HT1080 (cell line): ENCODE measurements at regions not wholly inside any gene's neighbourhood (a gene's known extent, or its start where the extent isn't known, plus 50 kb on each side); places are given as distances from the start of the nearest gene placed in this dataset.
"Not testable (repeated sequence)": the region's sequence is repeated elsewhere in the genome, so short reads cannot be mapped to it uniquely, and the experiment has no call there.

Source experiments
- DNase-seq: peaks from one replicate; pipeline ENCODE4 v3.0.0-alpha.2; 2015; ENCODE audit warnings: low read depth

DNA sequence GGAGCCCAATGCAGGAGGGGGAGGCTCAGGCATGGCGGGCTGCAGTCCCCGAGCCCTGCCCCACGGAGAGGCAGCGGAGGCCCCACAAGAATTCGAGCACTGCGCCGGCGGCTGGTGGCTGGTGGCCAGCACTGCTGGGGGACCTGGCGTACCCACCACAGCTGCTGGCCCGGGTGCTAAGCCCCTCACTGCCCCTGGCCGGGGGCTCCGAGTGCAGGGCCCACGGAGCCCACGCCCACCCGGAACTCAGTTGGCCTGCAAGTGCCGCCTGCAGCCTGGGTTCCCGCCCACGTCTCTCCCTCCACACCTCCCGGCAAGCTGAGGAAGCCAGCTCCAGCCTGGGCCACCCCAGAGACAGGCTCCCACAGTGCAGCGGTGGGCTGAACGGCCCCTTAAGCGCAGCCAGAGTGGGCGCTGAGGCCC lies 780.3 kb downstream of the DTWD2 start:
- DNase-seq: no peak

DNA sequence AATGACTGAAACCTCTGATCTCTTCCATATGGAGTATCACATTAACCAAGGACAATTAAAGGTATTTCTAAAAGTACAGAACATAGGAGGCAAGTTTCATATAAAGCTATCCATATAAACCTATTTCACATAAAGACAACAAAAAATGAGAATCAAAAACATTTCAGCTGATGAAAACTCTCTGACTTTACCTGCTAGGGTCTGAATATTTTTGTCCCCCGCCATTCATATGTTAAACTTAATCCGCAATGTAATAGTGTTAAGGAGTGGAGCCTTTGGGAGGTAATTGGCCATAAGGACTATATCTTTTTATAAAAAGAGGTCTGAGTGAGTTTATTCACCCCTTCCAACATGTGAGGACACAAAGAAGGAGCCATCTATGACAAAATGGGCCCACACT lies 788.5 kb downstream of the DTWD2 start:
- DNase-seq: no peak

DNA sequence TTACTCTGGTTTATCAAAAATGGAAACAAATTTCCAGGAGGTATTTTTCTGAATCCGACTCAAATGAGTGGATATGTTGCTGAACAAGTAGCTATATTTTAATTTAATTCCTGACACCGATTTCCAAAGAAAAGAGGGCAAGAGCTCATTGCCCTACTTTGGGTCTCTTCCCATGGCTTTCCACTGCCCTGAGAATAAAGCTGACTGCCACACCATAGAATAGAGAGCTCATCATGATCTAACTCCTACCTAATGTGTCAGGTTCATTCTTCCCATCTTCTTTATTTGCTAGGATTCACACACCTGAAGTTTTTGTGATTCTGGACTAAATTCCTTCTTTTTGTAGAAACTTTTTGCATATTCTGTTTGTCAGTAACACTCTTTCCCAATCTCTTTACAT lies 792.1 kb downstream of the DTWD2 start:
- no peak for DNase-seq

DNA sequence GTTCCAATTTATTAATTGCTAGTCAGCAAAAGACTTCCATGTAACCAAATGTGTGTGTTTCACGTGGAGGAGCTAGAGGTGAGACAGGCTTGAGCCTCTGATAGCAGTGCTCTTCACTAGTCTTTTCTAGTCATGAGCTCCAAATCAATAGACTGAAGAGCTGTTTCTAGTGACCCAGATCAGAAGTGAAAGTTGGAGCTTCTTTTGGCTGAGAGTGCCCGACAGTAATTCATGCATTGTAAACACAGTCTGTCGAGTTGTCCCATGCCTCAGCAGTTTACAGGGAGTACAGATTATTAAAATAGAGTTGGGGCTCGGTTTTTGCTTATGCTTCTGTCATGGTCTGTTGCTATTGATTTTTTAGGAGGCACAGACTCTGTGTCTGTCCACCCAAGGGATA lies 793.1 kb downstream of the DTWD2 start:
- DNase-seq: no peak

DNA sequence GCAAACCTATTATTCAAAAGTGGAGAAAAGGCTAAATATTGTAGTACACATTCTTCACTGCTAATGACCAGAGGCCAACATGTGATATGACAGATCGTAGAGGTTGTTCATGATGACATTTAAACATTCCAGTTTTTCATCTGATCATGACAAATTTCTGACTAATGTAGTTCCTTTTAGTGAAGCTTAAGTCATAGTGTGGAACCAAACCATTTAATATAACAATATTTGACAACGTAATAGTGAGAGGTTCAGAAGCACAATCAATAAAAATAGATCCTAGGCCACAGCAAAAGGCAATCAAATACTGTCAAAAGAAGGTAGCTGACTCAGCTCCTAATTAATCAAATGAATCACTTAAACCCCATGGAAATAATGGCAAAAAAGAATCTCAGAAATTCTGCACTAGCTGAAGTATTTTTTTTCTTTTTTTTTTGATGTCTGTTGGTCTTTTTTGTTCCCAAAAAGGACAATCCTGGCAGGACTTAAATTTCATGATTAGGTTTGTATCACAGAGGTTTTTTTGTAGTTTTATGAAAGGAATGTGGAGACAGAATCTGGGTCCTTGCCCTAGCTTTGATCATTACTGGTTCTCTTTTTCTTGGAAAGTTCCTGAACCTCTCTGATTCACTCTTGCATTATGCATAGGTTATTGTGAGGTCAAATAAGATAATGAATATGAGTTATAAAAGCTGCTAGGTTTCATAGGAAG lies 795.0 kb downstream of the DTWD2 start:
- no peak for DNase-seq

DNA sequence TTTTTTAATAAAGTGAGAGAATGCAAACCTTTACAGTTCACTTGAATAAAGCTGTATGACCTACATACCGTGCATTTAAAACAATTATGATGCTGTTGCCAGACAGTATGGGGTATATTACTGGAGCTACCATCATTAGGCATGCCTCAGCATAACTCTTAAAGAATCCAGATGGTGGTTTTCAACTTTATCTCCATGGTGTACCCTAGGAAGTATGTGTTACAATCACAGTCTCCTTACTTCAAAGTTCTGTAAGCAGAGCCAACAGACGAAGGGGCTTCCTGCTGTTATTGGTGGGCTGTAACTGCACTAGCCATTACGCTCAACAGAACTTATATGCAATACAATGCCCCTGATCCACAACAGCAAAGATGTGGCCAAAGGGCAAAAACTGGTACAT lies 803.3 kb downstream of the DTWD2 start:
- DNase-seq: no peak

DNA sequence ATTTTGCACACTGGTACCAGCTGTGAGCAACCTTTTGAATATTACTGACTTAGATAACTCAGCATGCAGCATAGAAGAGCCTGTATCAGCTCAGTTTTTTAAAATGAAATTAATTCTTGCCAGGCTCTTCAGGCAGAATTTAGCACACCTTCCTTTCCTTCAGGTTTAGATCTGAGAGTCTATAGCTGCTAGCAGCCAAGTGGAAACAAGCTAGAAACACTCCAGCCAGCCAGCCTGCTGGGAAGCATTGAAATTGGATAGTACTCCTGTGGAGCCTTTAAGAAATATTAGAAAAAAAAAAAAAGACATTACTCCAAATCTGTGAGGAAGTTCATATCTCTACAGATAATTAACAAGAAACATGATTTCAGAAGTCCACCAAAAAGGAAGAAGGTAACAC lies 812.2 kb downstream of the DTWD2 start:
- DNase-seq: no peak

DNA sequence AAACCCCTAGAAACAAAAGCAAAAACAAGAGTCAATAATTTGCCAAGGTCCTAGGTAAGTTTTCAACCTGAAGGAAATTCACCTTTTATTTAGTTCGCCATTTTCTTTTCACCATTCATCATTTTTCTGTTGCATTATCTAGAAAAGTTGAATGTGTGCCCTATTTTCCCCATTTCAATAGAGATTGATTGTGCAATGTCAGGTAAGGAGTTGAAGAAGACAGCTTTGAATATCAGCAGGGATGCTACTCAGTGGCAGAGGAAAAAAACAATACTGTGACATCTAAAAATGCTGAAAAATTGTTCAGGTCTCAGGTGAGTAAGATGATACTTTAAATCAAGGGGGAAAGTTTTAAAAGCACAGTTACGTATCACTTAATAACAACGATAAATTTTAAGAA lies 813.7 kb downstream of the DTWD2 start:
- DNase-seq: no peak

DNA sequence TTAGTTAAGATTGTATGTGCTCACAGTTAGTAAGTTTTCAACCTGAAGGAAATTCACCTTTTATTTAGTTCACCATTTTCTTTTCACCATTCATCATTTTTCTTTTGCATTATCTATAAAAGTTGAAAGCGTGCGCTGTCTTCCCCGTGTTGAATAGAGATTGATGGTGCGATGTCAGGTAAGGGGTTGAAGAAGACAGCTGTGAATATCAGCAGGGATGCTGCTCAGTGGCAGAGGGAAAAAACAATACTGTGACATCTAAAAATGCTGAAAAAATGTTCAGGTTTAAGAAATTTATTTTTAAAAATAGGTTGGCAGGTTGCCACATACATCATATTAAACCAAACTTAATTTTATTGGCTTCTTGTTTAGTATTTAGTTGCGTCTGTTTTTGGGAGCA lies 815.0 kb downstream of the DTWD2 start:
- DNase-seq: no peak

DNA sequence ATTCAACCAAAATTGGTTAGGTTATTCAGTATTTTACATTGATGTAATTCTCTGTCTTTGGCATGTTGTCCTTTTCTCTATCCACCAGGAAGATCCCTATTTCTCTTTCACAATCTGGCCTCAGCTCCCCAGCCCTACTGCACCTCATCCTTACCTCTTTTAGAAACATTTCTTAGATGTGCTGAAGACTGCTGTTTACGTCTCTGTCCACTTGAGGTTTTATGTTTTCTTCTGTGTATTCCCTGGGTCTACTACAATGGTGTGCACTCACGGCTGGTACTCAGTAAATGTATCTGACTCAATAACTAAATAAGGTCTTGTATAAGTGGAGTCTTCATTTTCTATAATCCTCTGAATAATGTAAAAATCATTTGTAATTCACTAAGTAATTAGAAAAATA lies 822.7 kb downstream of the DTWD2 start:
- no peak for DNase-seq

DNA sequence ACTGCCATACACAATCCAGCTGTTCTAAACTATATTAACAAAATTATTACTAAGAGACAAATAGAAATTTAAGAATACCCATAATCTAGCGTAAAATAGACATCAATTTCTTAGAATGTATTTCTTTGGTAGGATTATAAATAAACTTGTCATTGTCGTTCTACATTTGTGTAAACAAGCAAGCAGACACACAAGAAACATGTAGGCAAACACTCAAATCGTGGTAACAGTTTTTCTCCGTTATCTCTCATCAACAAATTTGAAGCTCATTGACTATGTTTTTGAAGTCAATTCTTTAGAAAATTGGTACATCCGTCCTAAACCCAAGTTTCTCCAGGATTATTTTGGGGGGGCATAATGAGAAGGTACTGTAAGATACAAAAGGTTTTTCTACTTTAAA lies 832.2 kb downstream of the DTWD2 start:
- no peak for DNase-seq

DNA sequence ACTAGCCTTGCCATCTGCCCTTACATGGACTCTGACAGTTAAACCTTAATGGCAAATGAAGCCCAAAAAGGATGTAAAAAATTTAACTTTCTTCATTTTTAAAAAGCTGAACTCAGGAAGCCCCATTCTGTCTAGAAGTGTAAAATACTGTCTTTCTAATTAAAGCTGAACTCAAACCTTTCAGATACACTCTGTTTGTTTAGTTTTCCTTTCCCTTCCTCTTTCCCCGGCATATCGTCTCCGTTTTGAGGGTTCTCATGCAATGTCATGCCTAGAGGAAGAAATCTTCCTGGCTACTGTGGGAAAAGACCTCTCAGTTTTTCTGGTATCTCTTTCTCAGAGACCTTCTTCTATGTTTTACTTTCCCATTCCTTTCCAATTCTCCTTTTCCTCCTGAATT lies 841.5 kb downstream of the DTWD2 start:
- DNase-seq: no peak

DNA sequence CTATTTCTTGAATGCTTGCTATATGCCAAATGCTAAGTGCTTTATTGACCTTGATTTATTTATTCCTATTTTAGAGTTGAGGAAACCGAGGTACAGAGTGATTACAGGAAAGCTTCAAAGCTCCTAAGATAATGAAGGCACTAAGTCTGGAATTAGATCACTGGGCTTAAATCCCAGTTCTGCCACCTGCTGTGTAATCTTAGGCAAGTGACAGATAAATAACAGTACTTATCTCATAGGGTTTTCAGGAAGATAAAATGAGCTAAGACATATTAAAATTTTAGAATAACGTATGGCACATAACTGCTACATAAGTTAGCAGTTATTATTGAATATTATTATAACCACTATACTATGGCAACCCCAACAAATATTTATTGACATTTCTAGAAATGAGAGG lies 843.8 kb downstream of the DTWD2 start:
- DNase-seq: no peak

DNA sequence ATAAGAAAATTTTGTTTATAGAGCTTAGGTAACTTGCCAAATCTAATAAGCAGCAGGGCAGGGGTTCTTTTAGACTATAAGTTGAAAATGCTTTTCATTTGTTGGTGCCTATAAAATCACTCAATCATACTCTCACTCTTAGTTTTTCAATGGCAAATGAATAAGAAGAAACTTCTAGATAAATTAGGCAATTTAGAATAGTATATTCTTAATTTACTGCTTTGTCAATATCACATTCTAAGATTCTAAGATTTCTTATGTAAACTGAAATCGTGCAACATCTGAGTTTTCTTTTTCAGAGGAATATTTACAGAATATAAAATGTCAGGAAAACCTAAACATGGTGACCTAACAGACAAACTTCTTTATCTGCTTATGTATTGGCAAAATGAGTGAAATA lies 849.0 kb downstream of the DTWD2 start:
- no peak for DNase-seq

DNA sequence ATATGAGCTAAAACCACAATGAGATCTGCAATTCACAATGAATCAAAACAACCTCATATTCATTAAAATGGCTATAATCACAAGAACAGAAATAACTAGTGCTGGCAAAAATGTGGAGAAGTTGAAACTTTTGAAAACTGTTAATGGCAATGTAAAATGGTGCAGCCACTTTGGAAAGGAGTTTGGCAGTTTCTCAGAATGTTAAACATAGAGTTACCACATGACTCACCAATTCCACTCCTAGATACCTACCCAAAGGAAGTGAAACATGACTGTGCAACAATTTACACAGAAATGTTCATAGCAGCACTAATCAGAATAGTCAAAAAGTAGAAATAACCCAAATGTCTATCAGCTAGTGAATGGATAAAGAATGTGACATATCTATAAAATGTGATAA lies 862.2 kb downstream of the DTWD2 start:
- DNase-seq: peak; percentile 57

DNA sequence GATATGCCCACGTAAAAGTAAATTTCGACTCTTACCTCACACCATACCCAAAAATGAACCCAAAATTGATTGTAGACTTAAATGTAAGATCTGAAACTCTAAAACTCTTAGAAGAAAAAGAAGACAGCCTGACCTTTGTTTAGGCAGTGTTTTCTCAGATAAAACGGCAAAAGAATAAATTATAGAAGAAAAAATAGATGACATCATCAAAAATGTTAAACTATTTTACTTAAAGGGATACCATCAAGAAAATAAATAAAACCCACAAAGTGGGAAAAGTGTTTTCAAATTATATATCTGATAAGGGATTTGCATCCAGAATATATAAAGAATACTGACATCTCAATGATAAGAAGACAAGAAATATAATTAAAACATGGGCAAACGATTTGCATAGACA lies 862.7 kb downstream of the DTWD2 start:
- no peak for DNase-seq

DNA sequence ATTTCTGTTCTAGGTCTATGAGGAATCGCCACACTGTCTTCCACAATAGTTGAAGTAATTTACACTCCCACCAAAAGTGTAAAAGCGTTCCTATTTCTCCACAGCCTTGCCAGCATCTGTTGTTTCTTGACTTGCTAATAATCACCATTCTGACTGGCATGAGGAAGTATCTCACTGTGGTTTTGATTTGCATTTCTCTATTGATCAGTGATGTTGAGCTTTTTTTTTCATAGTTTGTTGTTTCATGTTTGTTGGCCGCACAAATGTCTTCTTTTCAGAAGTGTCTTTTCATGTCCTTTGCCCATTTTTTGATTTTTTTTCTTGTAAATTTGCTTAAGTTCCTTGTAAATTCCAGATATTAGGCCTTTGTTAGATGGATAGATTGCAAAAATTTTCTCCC lies 867.1 kb downstream of the DTWD2 start:
- no peak for DNase-seq

DNA sequence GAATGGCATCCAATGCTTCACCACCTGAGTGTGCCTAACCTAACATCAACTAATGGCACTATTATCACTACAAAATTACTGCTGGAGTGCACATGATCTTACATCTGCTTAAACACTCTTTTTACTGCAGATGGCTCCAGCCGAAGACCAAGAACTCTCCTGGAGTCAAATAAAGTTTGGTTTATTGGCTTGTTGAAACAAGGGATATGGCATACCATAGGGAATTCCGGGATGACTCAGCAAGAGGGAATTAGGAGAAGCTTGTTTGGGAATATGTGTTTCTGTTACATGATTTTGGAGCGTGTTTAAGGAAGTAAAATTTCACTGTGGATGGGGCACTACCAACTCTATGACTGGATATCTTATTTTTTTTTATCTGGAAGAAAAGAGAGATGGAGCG lies 872.6 kb downstream of the DTWD2 start:
- DNase-seq: peak; percentile 58

DNA sequence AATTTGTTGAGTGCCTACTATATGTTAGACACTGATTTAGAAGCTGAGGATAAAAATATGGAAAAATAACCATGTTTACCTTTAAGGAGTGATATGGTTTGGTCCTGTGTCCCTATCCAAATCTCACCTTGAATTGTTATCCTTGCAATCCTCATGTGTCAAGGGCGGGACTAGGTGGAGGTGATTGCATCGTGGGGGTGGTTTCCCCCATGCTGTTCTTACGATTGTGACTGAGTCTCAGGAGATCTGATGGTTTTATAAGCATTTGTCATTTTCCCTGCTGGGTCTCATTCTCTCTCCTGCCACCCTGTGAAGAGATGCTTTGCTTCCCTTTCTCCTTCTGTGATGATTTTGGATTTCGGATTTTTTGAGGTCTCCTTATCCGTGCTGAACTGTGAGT lies 876.4 kb downstream of the DTWD2 start:
- no peak for DNase-seq

DNA sequence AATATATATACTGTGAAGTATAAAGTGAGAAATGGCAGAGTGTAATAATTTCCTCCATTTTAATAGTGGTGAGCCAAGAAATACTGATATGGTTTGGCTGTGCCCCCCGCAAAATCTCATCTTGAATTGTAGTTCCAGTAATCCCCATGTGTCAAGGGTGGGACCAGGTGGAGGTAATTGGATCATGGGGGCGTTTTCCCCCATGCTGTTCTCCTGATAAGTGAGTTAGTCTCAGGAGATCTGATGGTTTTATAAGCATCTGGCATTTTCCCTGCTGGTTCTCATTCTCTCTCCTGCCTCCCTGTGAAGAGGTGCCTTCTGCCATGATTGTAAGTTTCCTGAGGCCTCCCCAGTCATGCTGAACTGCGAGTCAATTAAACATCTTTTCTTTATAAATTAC lies 881.1 kb downstream of the DTWD2 start:
- DNase-seq: not testable (repeated sequence)

DNA sequence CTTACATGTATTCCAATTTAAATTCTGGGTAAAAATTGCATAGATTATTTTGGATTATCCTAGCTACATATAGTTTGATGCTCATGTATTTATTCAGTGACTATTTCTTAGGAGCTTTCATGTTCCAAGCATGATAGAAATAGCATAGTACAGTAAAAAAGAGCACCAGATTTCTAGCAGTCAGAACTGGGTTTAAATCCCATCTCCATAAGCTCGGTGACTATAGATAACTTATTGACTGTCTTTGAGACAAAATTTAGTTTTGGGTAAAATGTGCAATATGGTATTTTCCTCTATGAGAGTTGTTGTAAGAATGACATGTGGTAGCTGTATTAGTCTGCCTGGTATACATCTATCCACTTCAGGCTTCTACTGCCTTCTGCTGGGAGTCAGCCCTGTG lies 889.6 kb downstream of the DTWD2 start:
- no peak for DNase-seq

DNA sequence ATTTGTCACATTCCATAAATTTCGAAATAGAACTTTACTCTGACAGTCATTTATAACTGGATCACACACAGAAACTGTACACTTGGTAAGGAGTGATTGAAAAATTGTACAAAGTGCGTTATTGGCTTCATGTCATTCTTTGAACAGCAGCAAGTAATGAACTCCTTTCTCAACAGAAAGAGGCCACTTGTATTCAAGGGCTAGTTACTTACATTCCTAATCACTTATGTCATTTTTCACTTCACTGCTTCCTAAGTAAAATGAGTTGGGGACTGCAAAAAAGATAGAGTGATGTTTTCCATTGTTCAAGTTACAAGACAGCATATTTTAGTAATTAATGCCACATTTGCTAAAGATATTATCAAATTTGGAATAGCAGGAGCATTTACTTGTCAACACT lies 893.2 kb downstream of the DTWD2 start:
- DNase-seq: no peak

DNA sequence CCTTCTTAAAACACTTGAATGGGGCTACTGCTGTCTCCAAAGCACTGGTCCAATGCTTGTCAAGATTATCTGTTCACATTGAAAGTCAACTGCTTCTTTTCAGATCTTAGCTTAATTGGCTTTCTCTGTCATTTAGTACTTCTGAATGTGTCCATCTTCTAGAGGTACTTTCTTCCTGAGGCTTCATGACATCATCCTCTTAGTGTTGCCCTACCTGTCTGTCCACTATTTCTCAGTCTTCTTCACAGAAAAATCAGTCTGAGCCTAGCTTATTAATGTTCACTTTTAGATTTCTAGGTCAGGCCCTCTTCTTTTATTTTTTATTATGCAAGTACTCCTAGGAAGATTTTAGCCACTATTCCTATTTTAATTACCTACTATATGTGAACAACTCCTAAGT lies 899.9 kb downstream of the DTWD2 start:
- no peak for DNase-seq

DNA sequence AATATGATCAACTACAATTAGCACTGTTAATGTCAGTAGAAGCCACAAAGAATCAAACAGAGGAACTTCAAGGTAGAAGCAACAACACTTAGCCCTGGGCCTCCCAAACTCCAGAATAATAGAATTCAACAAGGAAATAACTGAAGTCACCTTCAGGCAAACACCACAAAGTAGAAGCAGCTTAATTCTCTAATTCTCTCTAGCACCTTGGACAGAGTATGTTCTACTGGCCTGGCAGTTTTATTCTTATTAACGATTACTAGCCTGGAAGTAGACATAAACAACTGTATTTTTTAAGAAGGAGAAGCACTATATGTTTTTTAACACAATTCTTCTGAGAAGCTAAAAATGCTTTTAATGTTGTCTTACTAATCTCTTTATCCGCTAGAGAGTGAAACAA lies 911.9 kb downstream of the DTWD2 start:
- DNase-seq: no peak
